NCI-H2227 treated with DMSO at 0.1 percent for 48 hours (cell line): ENCODE measurements at regions not wholly inside any gene's neighbourhood (a gene's known extent, or its start where the extent isn't known, plus 50 kb on each side); places are given as distances from the start of the nearest gene placed in this dataset.

Experiments
- DNase-seq: peaks from one replicate; lab custom pipeline; 2025; lab: John Stamatoyannopoulos, UW

DNA sequence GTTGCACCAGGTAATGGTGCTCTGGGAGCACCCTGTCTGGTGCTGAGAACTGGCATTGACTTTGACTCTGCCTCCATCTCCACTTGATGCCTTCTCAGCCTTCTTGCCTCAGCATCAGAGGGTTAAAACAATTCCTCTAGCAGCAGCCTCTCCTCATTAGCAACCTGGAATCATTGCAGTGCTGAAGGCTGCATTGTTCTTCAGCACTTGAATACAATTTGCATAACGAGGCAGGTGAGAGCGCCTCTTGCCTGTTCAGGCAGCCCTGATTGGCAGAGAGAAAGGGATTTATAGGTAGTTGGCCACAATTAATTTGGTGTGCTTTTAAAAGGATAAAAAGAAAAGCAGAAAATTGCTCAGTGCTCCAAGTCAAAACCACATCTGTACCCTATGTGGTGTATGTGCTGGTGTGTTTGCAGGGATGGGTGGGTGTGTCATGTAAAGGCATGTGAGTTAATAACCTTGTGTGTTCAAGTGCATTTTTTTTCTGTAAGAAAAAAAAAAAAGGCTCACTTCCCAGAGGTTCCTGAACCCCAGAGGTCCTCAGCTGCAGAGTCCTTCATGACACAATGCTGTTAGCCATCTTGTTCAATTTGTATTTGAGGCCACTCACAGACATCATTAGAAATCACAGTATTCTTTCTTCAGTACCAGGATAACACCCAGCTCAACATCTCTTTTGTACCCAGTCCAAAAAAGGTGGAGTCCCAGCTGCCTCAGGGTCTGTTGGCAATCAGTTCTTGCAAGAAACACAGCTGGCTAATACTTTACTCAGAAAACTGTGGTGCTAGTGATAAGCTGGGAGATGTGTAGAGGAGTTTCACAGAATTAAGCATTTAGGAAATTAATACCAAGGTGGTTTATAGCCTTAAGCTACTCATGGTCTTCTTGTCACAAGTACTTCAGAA lies 385.6 kb downstream of the GRIN2B start:
- no peak for DNase-seq

DNA sequence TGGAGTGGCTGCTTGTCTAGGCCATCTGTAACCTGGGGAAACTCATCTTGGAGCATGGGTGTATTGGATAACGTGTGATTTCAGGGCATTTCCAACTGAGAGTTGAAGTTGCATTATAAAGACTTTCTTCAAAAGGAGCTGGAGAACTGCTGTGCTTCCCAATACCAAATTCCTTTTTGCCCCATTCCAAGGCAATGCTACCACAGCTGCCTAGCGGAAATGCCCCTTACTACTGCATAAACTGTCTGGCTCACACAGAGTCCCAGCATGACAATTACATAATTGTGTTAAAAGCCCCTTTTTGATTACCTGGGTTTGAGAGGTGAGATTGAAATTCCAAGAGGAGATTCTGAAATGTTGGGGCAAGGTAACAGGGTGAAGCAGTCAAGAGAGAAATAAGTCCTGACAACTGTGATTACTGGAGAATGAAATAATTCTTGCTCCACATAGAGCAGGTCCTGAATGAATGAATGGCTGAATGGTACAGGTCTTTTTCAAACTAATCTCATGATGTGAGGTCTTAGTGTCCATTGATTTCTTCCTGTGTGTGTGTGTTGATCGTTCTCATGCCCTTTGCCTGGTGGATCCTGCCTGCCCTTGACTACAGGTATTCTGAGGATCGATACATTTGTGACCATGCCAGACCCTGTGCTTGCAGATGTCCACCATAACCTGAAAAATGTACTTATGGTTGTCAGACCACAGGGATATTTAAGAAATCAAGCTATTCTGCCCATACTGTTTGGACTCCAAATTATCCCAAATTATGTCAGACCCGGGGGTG lies 386.5 kb downstream of the GRIN2B start:
- DNase-seq, result no peak

DNA sequence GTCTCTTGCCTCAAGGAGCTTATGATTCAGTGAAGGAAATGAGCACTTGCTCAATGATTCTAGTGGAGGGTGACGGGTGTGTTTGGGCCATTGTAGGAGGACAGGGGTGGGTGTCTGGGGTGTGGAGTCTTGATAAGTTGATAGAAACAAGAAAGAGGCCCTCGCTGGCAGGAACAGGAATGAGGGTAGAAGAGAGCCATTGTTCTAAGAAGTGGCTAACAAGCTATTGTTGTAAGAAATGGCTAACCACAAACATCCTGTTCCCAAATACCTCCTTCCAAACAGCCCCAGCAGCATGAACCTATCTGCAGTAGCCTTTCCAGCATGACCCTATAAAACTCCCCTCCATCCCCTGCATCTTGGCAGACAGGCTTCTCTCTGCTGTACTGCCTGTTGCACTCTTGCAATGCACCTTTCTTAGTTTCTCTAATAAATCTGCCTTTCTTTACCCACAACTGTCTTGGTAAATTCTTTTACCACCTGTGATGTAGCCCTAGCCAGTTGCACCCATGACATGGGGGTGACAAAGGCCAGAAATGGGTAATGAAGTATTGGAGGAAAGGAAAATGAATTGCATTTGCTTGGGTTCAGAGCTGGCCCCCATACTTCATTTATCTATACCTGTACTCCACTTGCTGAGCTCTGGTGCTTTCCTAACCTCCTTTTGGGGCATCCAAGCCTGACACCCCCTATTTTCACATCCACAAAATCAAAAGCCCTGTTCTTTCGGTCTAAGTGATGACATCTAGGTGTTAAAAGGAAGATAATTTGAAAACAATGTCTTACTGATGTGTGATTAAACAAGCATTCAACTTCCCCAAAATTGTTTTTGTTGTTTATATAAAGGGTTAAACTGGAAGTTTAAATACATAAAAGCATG lies 389.1 kb downstream of the GRIN2B start:
- no peak for DNase-seq

DNA sequence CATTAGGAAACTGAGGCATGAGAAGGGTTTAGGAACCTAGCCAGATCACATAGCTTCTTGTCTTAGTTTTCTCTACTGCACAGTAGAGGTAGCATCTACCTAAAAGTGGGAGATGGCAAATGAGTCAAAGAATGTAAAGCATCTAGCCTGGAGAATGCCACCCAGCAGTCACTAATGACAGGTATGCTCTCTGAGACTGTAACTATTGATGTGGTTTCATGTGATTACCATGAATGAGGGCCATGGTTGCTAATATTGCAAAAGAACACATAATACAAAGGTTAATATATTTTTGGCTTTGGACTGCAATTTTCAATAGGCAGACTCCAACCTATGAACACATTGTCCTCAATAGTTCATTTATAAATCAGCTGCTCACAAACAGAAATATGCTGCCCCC lies 389.9 kb downstream of the GRIN2B start:
- DNase-seq, result no peak

DNA sequence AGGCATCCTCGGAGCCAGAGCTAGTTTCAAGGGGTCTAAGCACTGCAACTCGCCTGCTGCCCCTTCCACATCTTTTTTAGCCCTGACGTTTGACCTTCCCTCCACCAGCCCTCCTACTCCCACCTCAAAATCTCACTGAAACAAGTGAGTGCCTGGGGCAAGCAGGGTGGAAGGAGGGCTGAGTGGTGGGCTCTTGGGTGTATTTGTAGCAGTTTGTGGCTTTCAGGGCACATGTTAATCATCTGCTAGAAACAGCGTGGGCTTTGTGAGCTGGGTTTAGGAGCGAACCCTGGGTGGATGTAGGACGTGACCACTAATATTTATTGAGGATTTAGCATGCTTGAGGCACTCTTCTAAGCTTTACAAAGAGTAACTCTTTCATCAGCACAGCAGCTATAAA lies 390.3 kb downstream of the GRIN2B start:
- DNase-seq, result no peak

DNA sequence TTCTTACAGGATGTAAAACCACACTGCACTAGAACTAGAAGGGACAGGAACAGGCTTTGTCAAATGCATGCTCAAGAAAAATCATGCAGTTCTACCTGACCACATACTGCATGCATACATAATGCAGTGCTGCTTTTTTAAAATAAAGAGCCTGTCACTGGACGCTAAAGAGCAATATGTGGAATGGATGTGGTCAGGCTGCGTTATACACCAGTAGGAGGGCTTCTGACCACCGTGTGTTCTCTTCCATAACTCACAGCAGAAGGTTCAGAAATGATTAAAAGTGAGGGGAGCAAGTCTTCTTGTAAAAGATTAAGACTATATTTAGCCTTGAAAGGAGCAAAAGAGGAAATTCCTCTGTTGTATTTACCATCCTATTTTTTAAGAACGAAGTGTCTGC lies 392.0 kb downstream of the EMP1 start:
- DNase-seq, result no peak

DNA sequence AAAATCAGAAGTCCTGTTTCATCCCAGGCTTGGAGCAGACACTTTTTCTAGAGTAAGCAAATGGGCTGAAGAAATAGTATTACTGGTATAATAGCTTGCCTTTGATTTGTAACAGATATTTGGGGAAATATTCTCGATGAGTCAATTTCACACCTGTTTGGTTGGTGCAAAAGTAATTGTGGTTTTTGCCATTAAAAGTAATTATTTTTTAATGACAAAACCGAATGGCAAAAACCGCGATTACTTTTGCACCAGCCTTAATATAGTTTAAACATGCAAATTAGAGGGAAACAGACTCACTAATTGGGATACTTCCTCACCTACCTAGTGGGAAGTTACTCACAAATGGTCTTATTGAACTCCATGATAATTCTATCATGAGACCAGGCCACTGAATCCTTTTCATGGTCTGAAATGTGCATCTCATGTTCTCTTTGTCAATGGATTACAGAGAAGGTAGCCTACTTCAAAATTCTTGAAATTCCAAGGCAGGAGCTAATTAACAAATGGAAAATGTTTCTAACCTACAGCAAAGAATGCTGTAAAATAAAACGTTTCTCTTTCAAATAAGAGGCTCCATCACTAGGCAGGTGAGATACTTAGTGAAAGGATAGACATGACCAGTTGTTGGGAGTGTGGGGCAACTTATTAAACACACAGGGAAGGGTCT lies 391.3 kb downstream of the EMP1 start:
- DNase-seq, result no peak

DNA sequence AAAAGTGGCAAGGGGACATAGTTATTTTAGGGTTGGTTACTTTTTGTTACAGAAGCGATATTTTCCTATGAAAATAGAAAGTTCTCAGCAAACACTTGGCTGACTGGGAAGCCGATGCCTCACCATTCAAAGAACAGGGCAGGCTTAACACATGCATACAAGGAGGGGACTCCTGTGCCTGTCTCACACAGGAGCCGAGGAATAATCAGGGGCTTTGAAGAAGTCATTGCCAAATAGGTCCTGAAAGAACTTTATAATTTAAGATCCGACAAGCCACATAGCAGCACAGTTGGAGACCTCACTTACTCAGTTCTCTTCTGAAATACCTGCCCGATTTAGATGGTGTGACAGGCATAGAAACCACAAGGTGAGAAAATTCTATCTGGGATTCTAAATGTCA lies 389.8 kb downstream of the EMP1 start:
- no peak for DNase-seq

DNA sequence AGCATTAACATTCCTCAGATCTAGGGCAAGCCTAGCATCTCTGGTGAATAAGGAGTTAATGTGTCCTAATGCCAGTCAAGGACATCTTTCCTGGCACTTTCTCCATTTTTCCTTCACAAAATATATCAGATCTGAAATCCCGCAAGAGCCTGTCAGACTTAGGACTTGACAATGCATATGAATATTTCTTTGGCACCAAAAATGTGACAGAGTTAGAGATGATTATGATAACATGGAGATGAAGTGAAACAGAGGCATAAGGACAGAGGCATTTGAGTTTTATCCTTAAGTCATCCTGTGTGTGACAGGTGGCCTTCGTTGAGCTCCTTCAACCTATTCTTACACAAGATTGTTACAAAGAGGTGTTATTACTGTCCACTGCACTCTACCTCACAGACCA lies 388.0 kb downstream of the EMP1 start:
- DNase-seq, result no peak

DNA sequence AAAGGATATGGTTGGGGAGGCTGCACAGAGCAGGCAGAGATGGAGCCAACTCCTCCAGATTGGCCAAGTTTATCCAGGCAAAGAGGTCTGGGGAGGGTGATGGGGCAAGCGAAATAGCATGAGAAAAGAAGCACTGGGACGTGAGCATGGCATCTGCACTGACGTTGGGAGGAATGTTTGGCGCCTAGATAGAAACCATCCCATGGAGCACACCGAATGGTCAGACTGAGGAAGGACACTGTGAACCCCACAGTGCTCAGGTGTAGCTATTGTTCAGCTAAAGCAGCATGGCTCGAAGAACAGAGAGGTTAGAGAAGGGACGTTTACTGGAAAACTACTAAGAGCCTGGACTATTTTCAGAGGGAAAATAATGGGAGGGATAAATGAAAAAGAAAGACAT lies 387.1 kb downstream of the EMP1 start:
- no peak for DNase-seq

DNA sequence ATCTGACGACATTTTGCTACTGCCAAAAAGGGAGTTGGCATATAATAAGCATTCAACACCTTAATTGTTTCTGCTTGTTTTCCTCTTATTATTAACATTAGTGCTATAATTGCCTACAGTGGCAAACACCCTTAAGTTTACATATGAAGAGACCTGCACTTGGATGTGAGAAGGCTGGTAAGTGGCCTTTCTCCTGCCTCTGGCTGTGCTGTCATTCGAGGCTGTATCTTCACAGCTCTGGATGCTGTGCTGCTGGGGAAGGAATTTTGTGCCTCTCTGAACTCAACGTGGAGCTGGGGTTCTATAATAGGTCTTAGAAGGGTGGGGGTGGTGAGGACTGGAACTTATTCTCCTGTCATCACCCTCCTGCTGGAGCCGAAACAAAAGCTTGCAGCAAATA lies 385.9 kb downstream of the EMP1 start:
- DNase-seq, result no peak

DNA sequence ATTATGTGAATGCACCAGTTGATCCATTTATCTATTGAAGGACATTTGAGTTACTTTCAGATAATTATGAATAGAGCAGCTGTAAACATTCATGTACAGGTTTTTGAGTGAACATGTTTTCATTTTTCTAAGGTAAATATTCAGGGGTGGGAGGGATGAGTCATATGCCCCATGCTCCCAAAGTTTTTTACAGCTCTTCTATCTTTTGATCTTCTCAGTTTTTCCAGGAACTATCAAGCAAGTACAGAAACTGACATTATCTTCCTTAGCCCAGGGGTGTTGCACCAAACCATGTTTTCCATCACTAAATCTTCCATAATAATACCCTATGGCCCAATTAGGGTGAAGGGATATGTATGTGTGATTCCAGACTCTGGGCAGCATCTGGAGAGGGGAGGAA lies 384.5 kb downstream of the EMP1 start:
- no peak for DNase-seq

DNA sequence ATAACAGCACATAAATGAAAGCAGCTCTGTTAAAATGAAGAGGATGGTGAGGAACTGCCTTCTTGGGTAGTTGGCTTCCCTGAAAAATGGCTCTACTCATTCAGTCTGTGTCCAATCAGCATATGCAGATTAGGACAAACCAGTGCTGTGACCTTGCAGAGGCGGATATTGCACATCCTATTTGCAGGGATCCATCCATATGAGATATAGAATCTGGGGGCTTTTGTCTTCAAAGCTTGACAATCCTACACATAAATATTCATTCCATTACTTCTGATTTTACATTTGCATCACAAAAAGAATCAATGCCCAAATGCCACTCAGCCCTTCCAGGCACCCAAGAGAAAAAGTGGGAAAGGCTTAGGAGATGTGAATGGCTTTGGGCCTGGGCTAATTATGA lies 383.7 kb downstream of the EMP1 start:
- DNase-seq, result no peak

DNA sequence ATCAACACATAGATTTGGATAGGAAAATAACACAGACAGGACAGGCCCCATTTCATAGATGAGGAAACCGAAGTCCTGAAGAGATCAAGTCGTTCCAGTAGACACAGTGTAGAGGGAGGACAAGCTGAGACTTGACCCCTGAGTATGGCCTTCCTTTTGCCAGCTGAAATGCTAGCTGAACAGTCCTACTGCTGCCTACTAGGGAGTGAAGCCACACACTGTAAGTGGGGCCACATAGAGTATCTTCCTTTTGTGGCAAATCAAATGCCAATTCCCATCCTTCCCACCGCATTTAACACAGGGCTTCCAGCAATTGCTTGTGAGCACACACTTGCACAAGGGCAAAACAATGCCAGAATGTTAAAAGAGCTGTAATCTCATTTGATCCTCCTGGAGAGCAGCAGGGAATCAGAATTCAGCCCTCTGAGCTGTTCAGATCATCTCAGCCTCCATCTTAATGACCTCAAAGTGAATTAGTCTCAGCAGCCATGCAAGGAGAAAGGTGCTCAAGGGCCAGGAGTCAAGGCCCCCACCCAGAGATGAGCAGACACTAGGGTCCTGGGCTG lies 380.5 kb downstream of the EMP1 start:
- DNase-seq, result no peak

DNA sequence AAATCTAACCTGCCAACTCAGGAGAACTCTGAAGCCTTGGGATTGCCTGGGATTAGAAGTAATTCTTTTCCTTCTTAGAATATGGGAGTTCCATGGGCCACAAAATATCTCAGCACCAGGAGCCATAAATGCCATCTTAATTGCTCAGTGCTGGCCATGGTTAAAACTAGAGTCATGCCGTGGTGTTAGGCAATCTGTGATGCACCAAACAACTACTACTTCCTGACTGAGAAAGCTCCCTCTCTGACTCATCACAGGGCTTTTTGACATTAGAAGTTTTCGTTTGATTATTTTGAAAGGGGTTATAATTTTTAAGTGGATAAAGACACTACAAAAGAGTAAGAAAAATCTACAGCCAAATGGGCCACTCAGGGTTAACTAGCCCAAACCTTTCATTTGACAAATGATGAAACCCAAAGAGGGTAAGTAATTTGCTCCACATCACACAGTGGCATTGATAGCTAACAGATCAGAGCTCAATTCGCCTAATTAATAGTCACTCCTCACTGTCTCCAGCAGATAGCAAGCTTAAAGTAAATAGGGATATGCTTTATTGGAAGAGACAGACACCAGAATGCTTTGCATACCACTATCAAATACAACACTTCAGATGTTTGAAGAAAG lies 377.3 kb downstream of the EMP1 start:
- DNase-seq, result no peak

DNA sequence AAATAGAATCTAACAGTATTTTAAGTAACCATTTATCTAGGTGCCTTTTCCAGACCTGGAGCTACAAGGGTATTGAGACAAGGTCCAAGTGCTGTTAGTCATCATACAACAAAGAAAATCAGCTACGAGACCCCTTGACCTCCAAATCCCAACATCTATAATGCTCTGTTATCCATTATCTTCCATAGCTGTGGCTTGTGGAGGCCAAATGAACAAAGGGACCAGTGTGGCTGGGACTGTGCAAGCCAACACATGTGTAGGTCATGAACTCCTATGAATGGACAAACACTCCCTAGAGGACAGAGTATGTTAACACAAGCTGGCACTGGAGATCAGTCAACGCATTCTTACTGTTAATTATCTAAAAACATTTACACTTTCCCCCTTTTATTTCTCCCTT lies 374.5 kb downstream of the EMP1 start:
- DNase-seq, result no peak

DNA sequence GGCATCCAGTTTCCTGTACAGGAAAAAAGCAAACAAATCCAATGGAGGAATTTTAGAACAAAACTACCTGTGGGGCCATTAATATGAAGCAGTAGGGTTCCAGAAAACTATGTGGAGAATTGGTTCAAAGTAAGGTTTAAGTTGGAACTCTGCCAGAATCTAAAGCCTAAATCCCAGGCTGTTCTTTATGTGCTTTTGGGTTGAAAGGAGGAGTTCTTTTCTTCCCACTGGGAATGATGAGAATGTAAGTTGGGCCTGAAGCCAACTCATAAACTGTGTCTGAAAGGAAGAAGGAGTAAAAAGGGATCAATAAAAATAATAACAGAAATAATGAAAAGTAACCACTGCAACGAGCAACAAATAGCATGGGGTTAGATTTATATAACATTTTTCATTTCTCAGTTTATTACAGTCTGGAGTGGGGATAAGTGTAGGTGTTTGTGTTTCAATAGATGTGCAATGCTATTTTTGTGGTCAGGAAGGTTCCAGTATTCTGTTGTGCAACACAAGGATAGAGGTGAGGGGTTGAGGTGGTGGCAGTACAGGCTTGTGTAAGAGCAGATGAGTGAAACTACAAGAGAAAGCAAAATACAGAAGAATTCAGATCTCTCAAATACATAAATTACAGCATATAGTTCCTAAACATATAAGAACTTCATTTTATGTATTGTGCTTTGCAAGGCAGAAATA lies 373.6 kb downstream of the EMP1 start:
- DNase-seq, result no peak

DNA sequence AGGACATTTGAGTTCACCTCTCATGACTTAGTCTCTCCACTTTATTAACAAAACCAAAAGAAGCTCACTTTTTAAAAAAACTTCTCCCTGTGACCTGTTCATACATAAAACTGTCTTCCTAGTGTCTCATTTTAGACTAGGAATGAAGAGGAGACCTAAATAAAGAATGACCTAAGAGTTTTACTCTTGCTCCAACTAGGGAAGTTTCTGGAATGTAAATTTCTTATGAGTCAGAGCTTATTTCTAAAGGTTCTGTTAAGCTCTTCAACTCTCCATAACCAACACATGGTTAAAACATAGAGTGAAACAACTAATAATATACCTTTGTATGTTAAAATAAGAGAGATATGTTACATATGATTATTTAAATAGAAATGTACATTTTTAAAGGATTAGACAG lies 369.8 kb downstream of the EMP1 start:
- DNase-seq, result no peak

DNA sequence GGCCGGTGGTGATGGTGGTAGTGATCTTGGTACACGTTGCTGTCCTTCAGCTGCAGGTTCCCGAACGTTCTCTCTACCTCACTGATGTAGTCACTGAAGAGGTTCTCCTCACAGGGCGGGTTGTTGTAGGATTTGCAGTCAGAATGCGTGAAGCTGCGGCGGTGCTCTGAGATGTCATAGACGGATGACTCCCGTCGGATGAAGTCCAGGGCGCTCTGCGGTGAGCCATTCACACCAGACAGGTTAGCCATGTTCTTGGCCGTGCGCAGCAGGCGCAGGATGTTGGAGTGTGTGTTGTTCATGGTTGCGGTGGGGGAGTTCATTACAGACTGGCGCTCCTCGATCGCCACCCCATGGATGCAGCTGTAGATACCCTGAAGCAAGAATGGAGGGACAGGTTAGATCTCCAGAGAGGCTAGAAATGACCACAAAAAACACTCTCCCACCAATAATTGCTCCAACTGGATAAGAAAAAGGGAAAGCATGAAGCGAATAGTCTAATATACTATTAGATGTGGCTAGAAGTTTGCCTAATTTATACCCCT lies 367.8 kb downstream of the EMP1 start:
- no peak for DNase-seq

DNA sequence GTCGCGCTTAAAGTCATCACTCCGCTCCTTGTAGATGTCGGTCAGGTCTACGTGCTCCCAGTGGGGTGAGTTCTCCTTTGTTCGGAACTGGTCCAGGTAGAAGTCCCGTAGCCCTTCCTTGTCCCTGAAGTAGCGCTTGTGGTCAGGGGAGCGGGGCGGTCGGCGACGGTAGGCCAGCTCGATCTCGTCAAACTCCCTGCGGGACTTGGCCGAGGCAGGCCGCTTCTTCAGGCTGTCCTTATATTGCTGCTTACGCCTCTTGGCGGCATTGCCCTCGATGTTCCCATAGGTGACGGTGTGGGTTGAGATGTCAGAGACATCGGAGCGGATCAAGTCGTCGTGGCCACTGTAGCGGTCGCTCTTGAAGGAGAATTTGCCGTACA lies 367.2 kb downstream of the EMP1 start:
- DNase-seq, result no peak
